Thoracic aorta (tissue), 2 donors: ENCODE measurements at regions not wholly inside any gene's neighbourhood (a gene's known extent, or its start where the extent isn't known, plus 50 kb on each side); places are given as distances from the start of the nearest gene placed in this dataset.

ENCODE experiments used
- ATAC-seq: fragments of 150-250 bp; one replicate; pipeline ENCODE4 v1.8.0; 2017; ENCODE audit warnings: low read depth; ENCODE audit not compliant: insufficient number of reproducible peaks, low FRiP score
- DNase-seq: peaks from one replicate; pipeline ENCODE4 v3.0.0-alpha.2; 2020; ENCODE audit warnings: low spot score
- H3K27ac ChIP-seq, 2 donors: fragments of 200-600 bp; sonication (generic); 1 replicate in 1 of 2; 2 replicates in 1 of 2; pipeline ENCODE4 v1.5.1; 2016; ENCODE audit warnings: mild to moderate bottlenecking in 2 of 2, moderate library complexity in 2 of 2
- H3K27me3 ChIP-seq: fragments of 200-600 bp; sonication (generic); replicated peaks from 2 replicates; pipeline ENCODE4 v1.6.0; 2016; ENCODE audit warnings: mild to moderate bottlenecking; ENCODE audit not compliant: insufficient read depth
- H3K36me3 ChIP-seq: fragments of 200-600 bp; sonication (generic); one replicate; pipeline ENCODE4 v1.5.1; 2016
- H3K4me1 ChIP-seq, 2 donors: fragments of 200-600 bp; sonication (generic); 1 replicate in 1 of 2; 2 replicates in 1 of 2; pipeline versions ENCODE4 v1.5.1 to v1.6.0; 2016; ENCODE audit warnings: low read depth in 2 of 2, mild to moderate bottlenecking in 1 of 2; ENCODE audit not compliant: control insufficient read depth in 1 of 2
- H3K4me3 ChIP-seq: fragments of 200-600 bp; sonication (generic); 2 replicates; pipeline ENCODE4 v1.5.1; 2016; ENCODE audit warnings: mild to moderate bottlenecking
- H3K9me3 ChIP-seq: fragments of 200-600 bp; sonication (generic); 2 replicates; pipeline ENCODE4 v1.5.1; 2016
- TF ChIP-seq, protein P1 (sequence below): fragments of 200-600 bp; sonication (generic); IDR thresholded peaks from one replicate; pipeline ENCODE4 v1.5.1; 2019; ENCODE audit warnings: antibody characterized with exemption

DNA sequence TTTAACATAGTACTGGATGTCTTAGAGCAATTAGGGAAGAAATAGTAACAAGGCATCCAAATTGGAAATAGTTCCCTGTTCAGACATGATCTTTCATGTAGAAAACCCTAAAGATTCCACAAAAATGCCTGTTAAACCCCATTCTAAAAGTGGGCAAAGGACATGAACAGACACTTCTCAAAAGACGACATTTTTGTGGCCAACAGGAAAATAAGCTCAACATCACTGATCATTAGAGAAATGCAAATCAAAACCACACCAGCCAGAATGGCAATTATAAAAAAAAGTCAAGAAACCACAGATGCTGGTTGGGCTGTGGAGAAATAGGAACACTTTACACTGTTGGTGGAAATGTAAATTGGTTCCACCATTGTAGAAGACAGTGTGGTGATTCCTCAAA is 109.9 kb upstream of the MOCS1 start:
- ATAC-seq (no peak), DNase-seq (no peak)
- Histone ChIP-seq H3K4me3 (no peak overlapping the region), H3K4me1 (no peaks in the 10 kb centered on the region), H3K27ac (no peak overlapping the region), H3K9me3 (no peaks in the 10 kb centered on the region), H3K36me3 (no peaks in the 10 kb centered on the region), H3K27me3 (no peaks in the 10 kb centered on the region)
- TF ChIP-seq, protein P1, sequence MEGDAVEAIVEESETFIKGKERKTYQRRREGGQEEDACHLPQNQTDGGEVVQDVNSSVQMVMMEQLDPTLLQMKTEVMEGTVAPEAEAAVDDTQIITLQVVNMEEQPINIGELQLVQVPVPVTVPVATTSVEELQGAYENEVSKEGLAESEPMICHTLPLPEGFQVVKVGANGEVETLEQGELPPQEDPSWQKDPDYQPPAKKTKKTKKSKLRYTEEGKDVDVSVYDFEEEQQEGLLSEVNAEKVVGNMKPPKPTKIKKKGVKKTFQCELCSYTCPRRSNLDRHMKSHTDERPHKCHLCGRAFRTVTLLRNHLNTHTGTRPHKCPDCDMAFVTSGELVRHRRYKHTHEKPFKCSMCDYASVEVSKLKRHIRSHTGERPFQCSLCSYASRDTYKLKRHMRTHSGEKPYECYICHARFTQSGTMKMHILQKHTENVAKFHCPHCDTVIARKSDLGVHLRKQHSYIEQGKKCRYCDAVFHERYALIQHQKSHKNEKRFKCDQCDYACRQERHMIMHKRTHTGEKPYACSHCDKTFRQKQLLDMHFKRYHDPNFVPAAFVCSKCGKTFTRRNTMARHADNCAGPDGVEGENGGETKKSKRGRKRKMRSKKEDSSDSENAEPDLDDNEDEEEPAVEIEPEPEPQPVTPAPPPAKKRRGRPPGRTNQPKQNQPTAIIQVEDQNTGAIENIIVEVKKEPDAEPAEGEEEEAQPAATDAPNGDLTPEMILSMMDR, result no peak

DNA sequence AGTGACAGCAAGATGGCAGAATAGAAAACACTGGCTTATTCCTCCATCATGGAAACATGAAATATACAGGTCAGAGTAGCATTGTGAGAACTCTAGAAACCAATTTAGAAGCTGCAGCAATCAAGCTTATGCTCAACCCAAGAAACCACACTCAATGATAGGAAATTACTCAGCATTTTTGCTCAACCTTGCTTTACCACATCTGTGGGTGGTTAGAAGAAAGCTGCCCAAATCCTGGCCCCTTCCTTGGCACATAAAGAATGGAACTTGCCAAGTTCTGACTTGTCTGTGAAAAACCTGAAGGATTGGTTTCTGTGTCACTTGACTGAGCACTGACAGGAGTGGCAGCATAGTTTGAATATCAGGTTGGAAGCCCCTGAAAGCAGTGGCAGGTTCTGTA is 108.0 kb upstream of the MOCS1 start:
- H3K4me1 ChIP-seq, result no peaks in the 10 kb centered on the region
- H3K9me3 ChIP-seq, result no peaks in the 10 kb centered on the region
- no peak for ATAC-seq
- TF ChIP-seq, protein P1, result no peak
- no peaks in the 10 kb centered on the region for H3K27me3 ChIP-seq
- no peak overlapping the region for H3K4me3 ChIP-seq
- DNase-seq, result no peak
- H3K27ac ChIP-seq, result no peak overlapping the region
- H3K36me3 ChIP-seq, result no peaks in the 10 kb centered on the region

DNA sequence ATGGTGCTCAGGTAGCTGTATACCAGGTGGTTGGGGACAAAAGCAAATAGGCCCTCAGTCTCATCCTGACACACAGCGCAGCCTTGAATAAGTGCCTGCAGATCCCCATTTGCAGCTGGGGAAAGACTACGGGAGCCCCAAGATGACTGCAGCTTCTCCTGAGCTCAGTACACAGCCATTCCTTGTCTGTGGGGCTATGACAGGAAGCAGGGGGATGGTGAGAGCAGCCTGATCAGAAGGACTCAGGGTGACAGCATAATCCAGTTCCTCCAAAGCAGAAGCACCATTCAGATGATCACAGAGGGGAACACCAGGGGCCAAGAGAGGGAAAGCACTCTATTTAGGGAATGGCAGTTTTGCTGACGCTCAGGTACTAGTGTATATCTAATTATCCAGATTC is 104.8 kb upstream of the MOCS1 start:
- no peaks in the 10 kb centered on the region for H3K27me3 ChIP-seq
- no peak overlapping the region for H3K4me3 ChIP-seq
- TF ChIP-seq, protein P1, result no peak
- ATAC-seq (no peak), DNase-seq (no peak)
- no peaks in the 10 kb centered on the region for H3K4me1 ChIP-seq
- no peaks in the 10 kb centered on the region for H3K36me3 ChIP-seq
- no peak overlapping the region for H3K27ac ChIP-seq
- H3K9me3 ChIP-seq, result no peaks in the 10 kb centered on the region

DNA sequence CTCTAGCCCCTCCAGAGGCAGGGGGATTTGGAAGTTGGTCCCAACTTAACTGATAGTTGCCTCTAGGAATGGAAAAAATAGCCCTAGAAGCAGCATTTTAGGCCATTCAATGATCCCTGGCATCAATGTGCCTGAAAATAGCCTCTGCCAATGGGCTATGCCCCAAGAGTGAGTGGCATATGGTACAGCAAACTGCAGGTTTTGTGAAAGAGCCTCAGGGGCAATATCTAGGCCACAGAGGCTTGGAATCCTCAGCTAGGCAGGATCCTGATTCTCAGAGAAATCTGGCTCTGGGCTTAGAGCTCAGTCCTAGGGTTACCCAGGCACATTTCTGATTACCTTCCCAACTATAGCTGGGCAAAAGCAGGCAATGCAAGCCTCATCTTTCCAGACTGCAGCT is 104.4 kb upstream of the MOCS1 start:
- no peak overlapping the region for H3K4me3 ChIP-seq
- no peak for ATAC-seq

DNA sequence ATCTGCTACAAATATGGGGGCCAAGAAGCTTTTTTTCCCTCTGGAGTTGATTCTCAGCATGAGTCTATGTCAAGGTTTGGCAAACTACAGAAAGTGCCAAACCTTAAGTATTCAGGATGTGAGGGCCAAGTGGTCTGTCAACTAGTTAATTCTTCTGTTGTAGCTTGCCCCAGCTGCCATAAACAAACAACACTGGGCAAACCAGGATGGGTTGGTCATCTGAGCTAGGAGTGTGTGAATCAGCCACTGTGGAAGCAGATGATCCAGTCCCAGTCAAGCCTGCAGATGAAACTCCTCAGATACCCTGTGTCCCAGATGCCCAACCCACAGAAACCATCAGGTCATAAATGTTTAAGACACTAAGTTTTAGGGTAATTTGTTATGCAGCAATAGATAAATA is 103.0 kb upstream of the MOCS1 start:
- ATAC-seq (no peak), DNase-seq (no peak)
- H3K27me3 ChIP-seq, result no peaks in the 10 kb centered on the region
- H3K36me3 ChIP-seq, result no peaks in the 10 kb centered on the region
- H3K4me1 ChIP-seq, result no peaks in the 10 kb centered on the region
- no peak overlapping the region for H3K27ac ChIP-seq
- TF ChIP-seq, protein P1, result no peak
- no peak overlapping the region for H3K4me3 ChIP-seq
- no peaks in the 10 kb centered on the region for H3K9me3 ChIP-seq

More for the DNA sequence above, 104.4 kb upstream of the MOCS1 start:
- TF ChIP-seq, protein P1, result no peak
- Histone ChIP-seq H3K27me3 (no peaks in the 10 kb centered on the region), H3K36me3 (no peaks in the 10 kb centered on the region), H3K4me1 (no peaks in the 10 kb centered on the region), H3K27ac (no peak overlapping the region), H3K9me3 (no peaks in the 10 kb centered on the region)
- DNase-seq, result no peak
